ENCODE measurements at regions not wholly inside any gene's neighbourhood (a gene's known extent, or its start where the extent isn't known, plus 50 kb on each side); places are given as distances from the start of the nearest gene placed in this dataset.
"Not testable (repeated sequence)": the region's sequence is repeated elsewhere in the genome, so short reads cannot be mapped to it uniquely, and the experiment has no call there.

DNA sequence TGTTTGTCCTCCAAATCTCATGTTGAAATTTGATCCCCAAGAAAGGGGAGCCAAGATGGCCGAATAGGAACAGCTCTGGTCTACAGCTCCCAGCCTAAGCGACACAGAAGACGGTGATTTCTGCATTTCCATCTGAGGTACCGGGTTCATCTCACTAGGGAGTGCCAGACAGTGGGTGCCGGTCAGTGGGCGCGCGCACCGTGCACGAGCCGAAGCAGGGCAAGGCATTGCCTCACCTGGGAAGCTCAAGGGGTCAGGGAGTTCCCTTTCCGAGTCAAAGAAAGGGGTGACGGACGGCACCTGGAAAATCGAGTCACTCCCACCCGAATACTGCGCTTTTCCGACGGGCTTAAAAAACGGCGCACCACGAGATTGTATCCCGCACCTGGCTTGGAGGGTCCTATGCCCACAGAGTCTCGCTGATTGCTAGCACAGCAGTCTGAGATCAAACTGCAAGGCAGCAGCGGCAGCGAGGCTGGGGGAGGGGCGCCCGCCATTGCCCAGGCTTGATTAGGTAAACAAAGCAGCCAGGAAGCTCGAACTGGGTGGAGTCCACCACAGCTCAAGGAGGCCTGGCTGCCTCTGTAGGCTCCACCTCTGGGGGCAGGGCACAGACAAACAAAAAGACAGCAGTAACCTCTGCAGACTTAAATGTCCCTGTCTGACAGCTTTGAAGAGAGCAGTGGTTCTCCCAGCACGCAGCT, 493.6 kb downstream of the KLF12 start:
- TF ChIP-seq, protein P1, sequence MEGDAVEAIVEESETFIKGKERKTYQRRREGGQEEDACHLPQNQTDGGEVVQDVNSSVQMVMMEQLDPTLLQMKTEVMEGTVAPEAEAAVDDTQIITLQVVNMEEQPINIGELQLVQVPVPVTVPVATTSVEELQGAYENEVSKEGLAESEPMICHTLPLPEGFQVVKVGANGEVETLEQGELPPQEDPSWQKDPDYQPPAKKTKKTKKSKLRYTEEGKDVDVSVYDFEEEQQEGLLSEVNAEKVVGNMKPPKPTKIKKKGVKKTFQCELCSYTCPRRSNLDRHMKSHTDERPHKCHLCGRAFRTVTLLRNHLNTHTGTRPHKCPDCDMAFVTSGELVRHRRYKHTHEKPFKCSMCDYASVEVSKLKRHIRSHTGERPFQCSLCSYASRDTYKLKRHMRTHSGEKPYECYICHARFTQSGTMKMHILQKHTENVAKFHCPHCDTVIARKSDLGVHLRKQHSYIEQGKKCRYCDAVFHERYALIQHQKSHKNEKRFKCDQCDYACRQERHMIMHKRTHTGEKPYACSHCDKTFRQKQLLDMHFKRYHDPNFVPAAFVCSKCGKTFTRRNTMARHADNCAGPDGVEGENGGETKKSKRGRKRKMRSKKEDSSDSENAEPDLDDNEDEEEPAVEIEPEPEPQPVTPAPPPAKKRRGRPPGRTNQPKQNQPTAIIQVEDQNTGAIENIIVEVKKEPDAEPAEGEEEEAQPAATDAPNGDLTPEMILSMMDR (IDR thresholded peaks at IDR 0.05): not testable (repeated sequence)
- not testable (repeated sequence) for TF ChIP-seq POLR2A (IDR thresholded peaks at IDR 0.05)

Measured in body of pancreas (tissue), 4 donors.